CD4-positive, alpha-beta T cell treated with Interleukin-6 at 100 ng/mL for 8 hours (primary cell): ENCODE measurements at regions not wholly inside any gene's neighbourhood (a gene's known extent, or its start where the extent isn't known, plus 50 kb on each side); places are given as distances from the start of the nearest gene placed in this dataset.

Experiments used
- DNase-seq: peaks from one replicate; pipeline ENCODE4 v3.0.0-alpha.2; 2020; ENCODE audit warnings: mixed read lengths, low spot score

- no peak for DNase-seq
These were observed 55.7 kb downstream of the CXCR4 start for GRCh38 chr2:136062066-136062837.

- no peak for DNase-seq
These were observed 57.5 kb downstream of the CXCR4 start for GRCh38 chr2:136060416-136060815.

- no peak for DNase-seq
These were observed 58.9 kb downstream of the CXCR4 start for GRCh38 chr2:136059036-136059472.

- DNase-seq: no peak
These were observed 59.7 kb downstream of the CXCR4 start for GRCh38 chr2:136058262-136058661.

GRCh38 chr2:136057802-136058140 lies 60.2 kb downstream of the CXCR4 start:
- DNase-seq: no peak

- peak; percentile 67 for DNase-seq
These were observed 60.7 kb downstream of the CXCR4 start for GRCh38 chr2:136057023-136057801.

GRCh38 chr2:136055929-136056688 lies 61.8 kb downstream of the CXCR4 start:
- DNase-seq: no peak

GRCh38 chr2:136054856-136055255 lies 63.1 kb downstream of the CXCR4 start:
- no peak for DNase-seq

- peak; percentile 19 for DNase-seq
These were observed 65.3 kb downstream of the CXCR4 start for GRCh38 chr2:136052369-136053362.

- DNase-seq: peak; percentile 41
These were observed 66.3 kb upstream of the DARS1 start for GRCh38 chr2:136051725-136052048.

GRCh38 chr2:136051001-136051724 lies 65.7 kb upstream of the DARS1 start:
- DNase-seq: no peak

- no peak for DNase-seq
These were observed 64.8 kb upstream of the DARS1 start for GRCh38 chr2:136049991-136050920.

- DNase-seq: no peak
These were observed 63.8 kb upstream of the DARS1 start for GRCh38 chr2:136049011-136049742.

- no peak for DNase-seq
These were observed 60.6 kb upstream of the DARS1 start for GRCh38 chr2:136045835-136046570.

- no peak for DNase-seq
These were observed 59.9 kb upstream of the DARS1 start for GRCh38 chr2:136045344-136045743.
